HEK293T (cell line): ENCODE measurements at regions not wholly inside any gene's neighbourhood (a gene's known extent, or its start where the extent isn't known, plus 50 kb on each side); places are given as distances from the start of the nearest gene placed in this dataset.

Experiments
- CTCF ChIA-PET: fragments of 350-600 bp; formaldehyde crosslinking; extraction: SDS; loops from one replicate; lab custom pipeline; 2021; ENCODE audit warnings: antibody characterized with exemption, inconsistent platforms; lab: Yijun Ruan, JAX
- POLR2A ChIA-PET: fragments of 350-600 bp; formaldehyde crosslinking; extraction: SDS; loops from one replicate; lab custom pipeline; 2020; ENCODE audit warnings: antibody characterized with exemption, inconsistent platforms; lab: Yijun Ruan, JAX
- DNase-seq: peaks from one replicate; pipeline ENCODE4 v3.0.0; 2012; ENCODE audit warnings: mixed read lengths; ENCODE audit errors: extremely low spot score
- ARNT ChIP-seq: fragments of 450-650 bp; IDR thresholded peaks from 2 replicates; pipeline ENCODE4 v1.6.1; 2017; ENCODE audit warnings: mild to moderate bottlenecking
- BHLHE40 ChIP-seq: fragments of 450-650 bp; IDR thresholded peaks from 2 replicates; pipeline ENCODE4 v1.6.1; 2016; ENCODE audit warnings: mild to moderate bottlenecking, moderate library complexity, borderline replicate concordance
- CTBP1 ChIP-seq: fragments of 450-650 bp; IDR thresholded peaks from 2 replicates; pipeline ENCODE4 v1.6.1; 2016; ENCODE audit warnings: borderline replicate concordance
- ELF4 ChIP-seq: fragments of 450-650 bp; IDR thresholded peaks from 2 replicates; pipeline ENCODE4 v1.6.1; 2017; ENCODE audit warnings: antibody characterized with exemption
- FOXA1 ChIP-seq: fragments of 450-650 bp; IDR thresholded peaks from 2 replicates; pipeline ENCODE4 v1.6.1; 2016; ENCODE audit warnings: mild to moderate bottlenecking
- FOXK2 ChIP-seq: fragments of 450-650 bp; IDR thresholded peaks from 2 replicates; pipeline ENCODE4 v1.6.1; 2016; ENCODE audit warnings: mild to moderate bottlenecking
- FOXM1 ChIP-seq: fragments of 450-650 bp; IDR thresholded peaks from 2 replicates; pipeline ENCODE4 v1.6.1; 2017; ENCODE audit warnings: mild to moderate bottlenecking, borderline replicate concordance
- HDGF ChIP-seq: fragments of 450-650 bp; IDR thresholded peaks from 2 replicates; pipeline ENCODE4 v1.6.1; 2017; ENCODE audit warnings: antibody characterized with exemption, borderline replicate concordance
- L3MBTL2 ChIP-seq: fragments of 450-650 bp; conservative IDR thresholded peaks from 2 replicates; pipeline ENCODE4 v1.6.1; 2016; ENCODE audit warnings: mild to moderate bottlenecking
- LEF1 ChIP-seq: fragments of 450-650 bp; IDR thresholded peaks from 2 replicates; pipeline ENCODE4 v1.6.1; 2017; ENCODE audit warnings: mild to moderate bottlenecking, borderline replicate concordance
- NFRKB ChIP-seq: fragments of 450-650 bp; IDR thresholded peaks from 2 replicates; pipeline ENCODE4 v1.6.1; 2016; ENCODE audit warnings: mild to moderate bottlenecking, moderate library complexity
- SP1 ChIP-seq: fragments of 450-650 bp; IDR thresholded peaks from 2 replicates; pipeline ENCODE4 v1.6.1; 2017
- SUZ12 ChIP-seq: fragments of 450-650 bp; IDR thresholded peaks from 2 replicates; pipeline ENCODE4 v1.6.1; 2016; ENCODE audit warnings: mild to moderate bottlenecking
- TARDBP ChIP-seq: fragments of 450-650 bp; IDR thresholded peaks from 2 replicates; pipeline ENCODE4 v1.6.1; 2016
- ZNF384 ChIP-seq: fragments of 450-650 bp; IDR thresholded peaks from 2 replicates; pipeline ENCODE4 v1.6.1; 2016
- TF ChIP-seq, protein P1 (sequence below): fragments of 450-650 bp; IDR thresholded peaks from 2 replicates; pipeline ENCODE4 v1.6.1; 2016

DNA sequence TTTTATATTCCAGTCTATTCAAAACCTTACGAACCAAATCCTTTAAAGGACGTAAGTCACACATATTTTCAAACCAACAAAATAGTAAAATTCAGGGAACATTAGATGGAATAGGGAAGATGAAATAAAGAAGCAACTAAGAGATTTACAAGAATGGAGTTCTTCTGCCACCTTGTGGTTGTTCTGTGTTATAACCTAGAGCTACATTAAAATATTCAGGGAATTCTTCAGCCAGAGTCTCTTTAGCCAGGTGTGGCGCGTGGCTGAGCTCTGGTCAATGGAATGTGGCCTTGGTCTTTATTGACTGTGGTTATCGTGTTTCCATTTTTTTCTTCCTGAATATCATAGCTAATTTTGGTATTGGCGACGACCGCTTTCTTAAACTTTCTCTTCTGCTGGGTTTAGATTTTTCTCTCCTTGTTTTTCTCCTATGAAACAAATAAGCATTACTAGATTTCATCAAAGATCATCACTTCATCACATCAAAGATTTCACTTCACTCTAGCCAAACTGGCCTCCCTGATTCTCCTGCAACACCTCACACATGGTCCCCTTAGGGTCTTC is 221.3 kb downstream of the MRPL39 start:
- ChIA-PET CTCF (interaction anchor here (0.5 to 1.4 kb wide), 7 partner anchors 14 to 1066 kb away, joined by 3 to 9 read pairs (median 3); no protein-coding TSS in a partner anchor), POLR2A (no interaction called here)
- TF ChIP-seq L3MBTL2 (no peak), ARNT (no peak), TARDBP (no peak), FOXA1 (no peak), CTBP1 (no peak), SP1 (no peak), SUZ12 (no peak)
- TF ChIP-seq, protein P1, sequence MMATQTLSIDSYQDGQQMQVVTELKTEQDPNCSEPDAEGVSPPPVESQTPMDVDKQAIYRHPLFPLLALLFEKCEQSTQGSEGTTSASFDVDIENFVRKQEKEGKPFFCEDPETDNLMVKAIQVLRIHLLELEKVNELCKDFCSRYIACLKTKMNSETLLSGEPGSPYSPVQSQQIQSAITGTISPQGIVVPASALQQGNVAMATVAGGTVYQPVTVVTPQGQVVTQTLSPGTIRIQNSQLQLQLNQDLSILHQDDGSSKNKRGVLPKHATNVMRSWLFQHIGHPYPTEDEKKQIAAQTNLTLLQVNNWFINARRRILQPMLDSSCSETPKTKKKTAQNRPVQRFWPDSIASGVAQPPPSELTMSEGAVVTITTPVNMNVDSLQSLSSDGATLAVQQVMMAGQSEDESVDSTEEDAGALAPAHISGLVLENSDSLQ: no peak
- DNase-seq: peak; percentile 54

DNA sequence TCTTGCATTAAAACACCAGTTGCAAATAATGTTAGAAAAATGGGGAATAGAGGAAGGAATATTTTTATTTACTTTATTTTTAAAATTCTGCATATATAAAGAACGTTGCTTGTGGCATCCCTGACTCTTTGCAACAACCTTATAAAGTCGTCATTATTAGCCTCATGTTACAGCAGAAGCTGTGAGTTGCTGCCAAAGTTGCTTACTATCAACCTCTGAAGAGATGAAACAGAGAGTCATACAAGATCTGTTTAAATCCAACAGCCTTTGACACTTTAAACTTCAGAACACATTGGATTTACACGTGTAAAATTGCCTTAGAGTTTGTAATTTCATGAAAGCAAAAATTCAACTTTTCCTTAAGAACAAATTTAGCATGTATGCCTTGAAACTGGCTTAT is 221.9 kb downstream of the MRPL39 start:
- TF ChIP-seq TARDBP: no peak
- TF ChIP-seq, protein P1: no peak
- no peak for TF ChIP-seq NFRKB
- no peak for TF ChIP-seq L3MBTL2
- TF ChIP-seq SP1: no peak
- TF ChIP-seq FOXA1: no peak
- DNase-seq: no peak
- ChIA-PET CTCF (interaction anchor here (0.9 to 1.4 kb wide), 2 partner anchors 16 to 102 kb away, joined by 3 read pairs; no protein-coding TSS in a partner anchor), POLR2A (no interaction called here)

DNA sequence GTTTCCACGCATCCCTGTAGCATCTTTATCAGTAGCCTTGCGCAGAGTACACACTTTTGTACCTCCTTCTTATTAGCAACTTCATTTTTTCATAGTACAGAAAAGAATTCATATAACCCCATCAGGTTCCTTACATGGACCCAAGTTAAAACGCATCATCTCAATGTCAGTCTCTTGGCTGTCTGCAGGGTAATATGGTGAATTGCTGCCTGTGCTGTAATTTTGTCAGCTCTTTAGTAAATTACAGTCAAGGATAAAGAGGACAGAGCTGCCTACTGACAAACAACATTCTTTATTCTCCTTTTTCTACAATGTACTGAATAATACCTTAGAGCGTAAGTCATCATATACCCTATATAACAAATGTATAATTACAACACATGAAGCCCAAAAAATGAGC is 222.5 kb downstream of the MRPL39 start:
- ChIA-PET POLR2A (no interaction called here), CTCF (interaction anchor here (0.9 to 1.4 kb wide), 2 partner anchors 16 to 102 kb away, joined by 3 read pairs; no protein-coding TSS in a partner anchor)
- TF ChIP-seq CTBP1 (no peak), ELF4 (no peak), LEF1 (no peak), HDGF (no peak), NFRKB (no peak), ARNT (no peak), BHLHE40 (no peak), TARDBP (no peak), FOXM1 (no peak), SUZ12 (no peak), FOXA1 (no peak), L3MBTL2 (no peak), SP1 (no peak), ZNF384 (no peak), FOXK2 (no peak)
- TF ChIP-seq, protein P1: no peak
- no peak for DNase-seq

DNA sequence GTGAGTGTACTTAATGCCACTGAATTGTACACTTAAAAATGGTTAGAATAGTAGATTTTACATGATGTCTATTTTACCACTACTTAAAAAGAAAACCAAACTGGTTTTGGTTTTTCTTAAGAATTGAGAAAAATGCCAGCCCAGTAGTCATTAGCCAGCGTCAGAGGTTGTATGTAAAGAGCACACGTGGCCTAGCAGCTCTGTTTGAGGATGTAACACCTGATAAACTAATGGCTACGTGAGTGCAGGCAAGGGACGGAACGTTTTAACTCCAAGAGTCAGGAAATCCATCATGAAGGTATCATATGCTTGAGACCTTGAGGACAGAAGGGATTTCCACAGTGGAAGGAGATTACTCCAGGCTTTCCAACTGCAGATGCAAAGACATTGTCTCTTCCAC is 223.7 kb downstream of the MRPL39 start:
- POLR2A ChIA-PET: no interaction called here
- CTCF ChIA-PET: no interaction called here
- no peak for DNase-seq

DNA sequence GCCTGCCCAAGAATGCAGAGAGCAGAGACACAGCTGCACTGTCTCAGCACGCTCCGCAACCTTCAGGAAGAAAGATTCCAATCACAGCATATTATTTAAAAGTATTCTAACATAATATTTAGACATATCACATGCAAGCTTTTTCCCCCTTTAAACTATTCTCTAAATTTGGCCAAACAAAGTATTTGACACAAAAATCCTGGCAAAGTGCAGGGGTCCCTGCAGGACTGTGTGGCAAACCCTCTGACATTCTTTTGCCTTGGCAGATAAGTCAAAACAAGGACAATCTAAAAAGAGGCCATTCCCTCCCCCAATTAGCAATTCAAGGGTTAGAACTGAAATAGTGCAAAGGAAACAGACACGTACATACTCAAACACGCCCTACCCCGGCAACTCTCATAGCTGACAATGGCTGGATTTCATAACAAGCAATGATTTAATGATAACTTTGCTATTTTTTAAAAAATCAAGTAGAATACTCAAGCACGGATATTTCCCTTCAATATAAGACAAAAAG is 225.3 kb downstream of the MRPL39 start:
- TF ChIP-seq ELF4: no peak
- no peak for DNase-seq
- POLR2A ChIA-PET: no interaction called here
- CTCF ChIA-PET: no interaction called here

More for the DNA sequence above, 223.7 kb downstream of the MRPL39 start:
- TF ChIP-seq L3MBTL2 (no peak), FOXA1 (no peak), SP1 (no peak), NFRKB (no peak), FOXM1 (no peak), BHLHE40 (no peak), SUZ12 (no peak), ARNT (no peak), ELF4 (no peak), LEF1 (no peak), HDGF (no peak), ZNF384 (no peak), CTBP1 (no peak), FOXK2 (no peak), TARDBP (no peak)
- TF ChIP-seq, protein P1: no peak

DNA sequence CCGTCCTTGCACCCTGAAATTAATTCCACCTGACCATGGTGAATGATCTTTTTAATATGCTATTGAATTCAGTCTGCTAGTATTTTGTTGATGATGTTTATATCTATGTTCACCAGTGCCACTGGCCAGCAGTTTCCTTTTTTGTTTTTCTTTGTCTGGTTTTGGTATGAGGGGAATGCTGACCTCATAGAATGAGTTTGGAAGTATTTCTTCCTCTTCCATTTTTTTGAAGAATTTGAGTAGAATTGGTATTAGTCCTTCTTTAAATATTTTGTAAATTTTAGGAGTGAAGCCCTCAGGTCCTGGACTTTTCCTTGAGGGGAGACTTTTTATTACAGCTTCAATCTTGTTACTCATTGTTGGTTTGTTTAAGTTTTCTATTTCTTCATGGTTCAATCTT is 231.6 kb downstream of the MRPL39 start:
- CTCF ChIA-PET: no interaction called here
- POLR2A ChIA-PET: no interaction called here
- no peak for TF ChIP-seq ARNT
- TF ChIP-seq L3MBTL2: no peak
- TF ChIP-seq CTBP1: no peak
- TF ChIP-seq SUZ12: no peak
- no peak for TF ChIP-seq FOXK2
- no peak for TF ChIP-seq BHLHE40
- TF ChIP-seq, protein P1: no peak
- no peak for TF ChIP-seq HDGF
- TF ChIP-seq NFRKB: no peak
- TF ChIP-seq TARDBP: no peak
- DNase-seq: no peak
